ENCODE measurements at regions not wholly inside any gene's neighbourhood (a gene's known extent, or its start where the extent isn't known, plus 50 kb on each side); places are given as distances from the start of the nearest gene placed in this dataset.

- Histone ChIP-seq H3K4me3 (ENCODE audit: low read length in 2 of 2) (no peak overlapping the region), H3K9me3 (ENCODE audit: control insufficient read depth in 2 of 2, low read length in 2 of 2) (no peaks in the 10 kb centered on the region), H3K27me3 (ENCODE audit: control insufficient read depth in 2 of 2, insufficient read depth in 2 of 2, low read length in 2 of 2) (peaks cover 0 to 4% of the 10 kb centered on the region in 2 donors), H3K9ac (ENCODE audit: low read depth in 1 of 2, low read length in 2 of 2) (no peak overlapping the region), H3K36me3 (ENCODE audit: control insufficient read depth in 2 of 2, insufficient read depth in 2 of 2, low read length in 2 of 2) (no peaks in the 10 kb centered on the region), H3K27ac (ENCODE audit: low read depth in 2 of 2, low read length in 2 of 2) (no peak overlapping the region), H3K4me1 (ENCODE audit: control insufficient read depth in 2 of 2, insufficient read depth in 2 of 2, low read length in 2 of 2) (no peaks in the 10 kb centered on the region)
Measured at GRCh38 chr4:27094224-27094623, 233.6 kb downstream of the STIM2 start.

- peaks cover 0 to 3% of the 10 kb centered on the region in 2 donors for H3K27me3 ChIP-seq (ENCODE audit: control insufficient read depth in 2 of 2, insufficient read depth in 2 of 2, low read length in 2 of 2)
- H3K4me3 ChIP-seq (ENCODE audit: low read length in 2 of 2): no peak overlapping the region
- no peaks in the 10 kb centered on the region for H3K9me3 ChIP-seq (ENCODE audit: control insufficient read depth in 2 of 2, low read length in 2 of 2)
- no peaks in the 10 kb centered on the region for H3K4me1 ChIP-seq (ENCODE audit: control insufficient read depth in 2 of 2, insufficient read depth in 2 of 2, low read length in 2 of 2)
- no peak overlapping the region for H3K9ac ChIP-seq (ENCODE audit: low read depth in 1 of 2, low read length in 2 of 2)
- H3K27ac ChIP-seq (ENCODE audit: low read depth in 2 of 2, low read length in 2 of 2): no peak overlapping the region
- no peaks in the 10 kb centered on the region for H3K36me3 ChIP-seq (ENCODE audit: control insufficient read depth in 2 of 2, insufficient read depth in 2 of 2, low read length in 2 of 2)
Measured at GRCh38 chr4:27094783-27095182, 234.1 kb downstream of the STIM2 start.

GRCh38 chr4:27096142-27096824 lies 235.6 kb downstream of the STIM2 start:
- Histone ChIP-seq H3K36me3 (ENCODE audit: control insufficient read depth in 2 of 2, insufficient read depth in 2 of 2, low read length in 2 of 2) (no peaks in the 10 kb centered on the region), H3K27me3 (ENCODE audit: control insufficient read depth in 2 of 2, insufficient read depth in 2 of 2, low read length in 2 of 2) (no peaks in the 10 kb centered on the region), H3K4me1 (ENCODE audit: control insufficient read depth in 2 of 2, insufficient read depth in 2 of 2, low read length in 2 of 2) (no peaks in the 10 kb centered on the region), H3K9me3 (ENCODE audit: control insufficient read depth in 2 of 2, low read length in 2 of 2) (no peaks in the 10 kb centered on the region), H3K4me3 (ENCODE audit: low read length in 2 of 2) (no peak overlapping the region), H3K9ac (ENCODE audit: low read depth in 1 of 2, low read length in 2 of 2) (no peak overlapping the region), H3K27ac (ENCODE audit: low read depth in 2 of 2, low read length in 2 of 2) (no peak overlapping the region)

DNA sequence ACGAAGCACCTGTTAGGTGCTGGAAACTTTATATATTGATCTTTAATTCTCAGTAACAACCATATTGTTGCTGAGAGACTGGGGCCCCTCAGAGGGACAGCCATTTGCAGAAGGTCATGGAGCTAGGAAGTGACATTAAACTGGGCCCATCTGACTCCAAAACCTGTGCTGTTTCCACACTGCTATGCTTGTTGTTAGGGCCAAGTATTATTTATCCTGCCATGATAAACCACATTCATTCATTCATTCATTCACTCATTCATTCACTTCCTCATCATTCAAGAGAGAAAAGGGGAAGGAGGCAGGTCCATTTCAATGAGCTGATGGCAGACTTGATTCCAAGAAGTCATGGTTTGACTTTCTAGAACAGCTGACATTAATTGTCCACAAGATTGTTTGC lies 237.4 kb downstream of the STIM2 start:
- Histone ChIP-seq H3K27ac (ENCODE audit: low read depth in 2 of 2, low read length in 2 of 2) (no peak overlapping the region), H3K9me3 (ENCODE audit: control insufficient read depth in 2 of 2, low read length in 2 of 2) (no peaks in the 10 kb centered on the region)

GRCh38 chr4:27100713-27101112 lies 240.1 kb downstream of the STIM2 start:
- H3K4me1 ChIP-seq (ENCODE audit: control insufficient read depth in 2 of 2, insufficient read depth in 2 of 2, low read length in 2 of 2): peaks cover 0 to 2% of the 10 kb centered on the region in 2 donors
- no peaks in the 10 kb centered on the region for H3K36me3 ChIP-seq (ENCODE audit: control insufficient read depth in 2 of 2, insufficient read depth in 2 of 2, low read length in 2 of 2)
- H3K4me3 ChIP-seq (ENCODE audit: low read length in 2 of 2): no peak overlapping the region
- H3K27me3 ChIP-seq (ENCODE audit: control insufficient read depth in 2 of 2, insufficient read depth in 2 of 2, low read length in 2 of 2): no peaks in the 10 kb centered on the region
- no peaks in the 10 kb centered on the region for H3K9me3 ChIP-seq (ENCODE audit: control insufficient read depth in 2 of 2, low read length in 2 of 2)
- no peak overlapping the region for H3K9ac ChIP-seq (ENCODE audit: low read depth in 1 of 2, low read length in 2 of 2)
- H3K27ac ChIP-seq (ENCODE audit: low read depth in 2 of 2, low read length in 2 of 2): no peak overlapping the region

More for the DNA sequence above, 237.4 kb downstream of the STIM2 start:
- no peak overlapping the region for H3K4me3 ChIP-seq (ENCODE audit: low read length in 2 of 2)
- H3K4me1 ChIP-seq (ENCODE audit: control insufficient read depth in 2 of 2, insufficient read depth in 2 of 2, low read length in 2 of 2): peaks cover 0 to 2% of the 10 kb centered on the region in 2 donors
- no peaks in the 10 kb centered on the region for H3K27me3 ChIP-seq (ENCODE audit: control insufficient read depth in 2 of 2, insufficient read depth in 2 of 2, low read length in 2 of 2)
- no peaks in the 10 kb centered on the region for H3K36me3 ChIP-seq (ENCODE audit: control insufficient read depth in 2 of 2, insufficient read depth in 2 of 2, low read length in 2 of 2)
- H3K9ac ChIP-seq (ENCODE audit: low read depth in 1 of 2, low read length in 2 of 2): no peak overlapping the region

- Histone ChIP-seq H3K27me3 (ENCODE audit: control insufficient read depth in 2 of 2, insufficient read depth in 2 of 2, low read length in 2 of 2) (no peaks in the 10 kb centered on the region), H3K9me3 (ENCODE audit: control insufficient read depth in 2 of 2, low read length in 2 of 2) (no peaks in the 10 kb centered on the region), H3K4me1 (ENCODE audit: control insufficient read depth in 2 of 2, insufficient read depth in 2 of 2, low read length in 2 of 2) (peaks cover 0 to 2% of the 10 kb centered on the region in 2 donors), H3K36me3 (ENCODE audit: control insufficient read depth in 2 of 2, insufficient read depth in 2 of 2, low read length in 2 of 2) (no peaks in the 10 kb centered on the region), H3K9ac (ENCODE audit: low read depth in 1 of 2, low read length in 2 of 2) (no peak overlapping the region), H3K4me3 (ENCODE audit: low read length in 2 of 2) (no peak overlapping the region), H3K27ac (ENCODE audit: low read depth in 2 of 2, low read length in 2 of 2) (no peak overlapping the region)
Measured at GRCh38 chr4:27101126-27101525, 240.5 kb downstream of the STIM2 start.

DNA sequence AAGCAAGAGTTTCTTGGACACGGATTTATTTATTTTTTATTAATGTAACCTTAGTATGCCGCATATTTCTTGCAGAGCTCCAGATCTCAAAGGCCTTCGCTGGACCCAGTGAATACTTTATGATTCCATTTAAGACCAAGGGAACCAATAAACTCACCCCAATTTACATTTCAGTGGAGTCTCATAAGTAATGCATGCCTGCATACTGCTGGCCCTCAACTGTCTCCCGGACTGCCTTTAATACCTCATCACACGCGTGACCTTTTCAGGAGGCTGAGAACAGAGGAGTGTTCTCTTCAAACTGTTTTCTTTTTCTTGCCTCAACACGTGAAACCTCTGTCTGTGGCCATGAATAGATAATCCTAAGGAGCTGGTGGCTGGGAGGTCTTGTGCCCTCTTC lies 240.9 kb downstream of the STIM2 start:
- H3K9me3 ChIP-seq (ENCODE audit: control insufficient read depth in 2 of 2, low read length in 2 of 2): no peaks in the 10 kb centered on the region
- H3K9ac ChIP-seq (ENCODE audit: low read depth in 1 of 2, low read length in 2 of 2): no peak overlapping the region
- no peak overlapping the region for H3K4me3 ChIP-seq (ENCODE audit: low read length in 2 of 2)
- H3K27ac ChIP-seq (ENCODE audit: low read depth in 2 of 2, low read length in 2 of 2): no peak overlapping the region
- H3K4me1 ChIP-seq (ENCODE audit: control insufficient read depth in 2 of 2, insufficient read depth in 2 of 2, low read length in 2 of 2): peaks cover 0 to 2% of the 10 kb centered on the region in 2 donors
- no peaks in the 10 kb centered on the region for H3K27me3 ChIP-seq (ENCODE audit: control insufficient read depth in 2 of 2, insufficient read depth in 2 of 2, low read length in 2 of 2)
- H3K36me3 ChIP-seq (ENCODE audit: control insufficient read depth in 2 of 2, insufficient read depth in 2 of 2, low read length in 2 of 2): no peaks in the 10 kb centered on the region

DNA sequence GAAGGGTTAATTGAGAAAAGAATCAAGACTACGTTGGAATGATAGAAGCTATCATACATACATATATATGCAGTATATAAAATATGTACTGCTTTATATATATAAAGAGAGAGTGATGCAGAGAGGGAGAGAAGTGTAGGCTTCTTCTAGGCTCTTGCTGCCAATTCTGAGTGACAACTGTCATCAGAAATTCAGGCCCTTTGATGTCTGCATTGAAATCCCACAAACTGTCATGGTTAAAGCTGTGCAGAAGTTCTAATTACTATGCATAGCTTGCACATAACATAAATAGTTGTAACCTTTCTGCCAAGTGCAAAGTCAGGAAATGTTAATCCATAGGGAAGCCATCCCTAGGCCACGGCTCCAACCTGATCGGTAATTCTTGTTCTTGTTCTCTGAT lies 251.0 kb downstream of the STIM2 start:
- no peak overlapping the region for H3K9ac ChIP-seq (ENCODE audit: low read depth in 1 of 2, low read length in 2 of 2)
- H3K4me1 ChIP-seq (ENCODE audit: control insufficient read depth in 2 of 2, insufficient read depth in 2 of 2, low read length in 2 of 2): no peaks in the 10 kb centered on the region
- no peak overlapping the region for H3K4me3 ChIP-seq (ENCODE audit: low read length in 2 of 2)
- no peaks in the 10 kb centered on the region for H3K27me3 ChIP-seq (ENCODE audit: control insufficient read depth in 2 of 2, insufficient read depth in 2 of 2, low read length in 2 of 2)
- no peaks in the 10 kb centered on the region for H3K36me3 ChIP-seq (ENCODE audit: control insufficient read depth in 2 of 2, insufficient read depth in 2 of 2, low read length in 2 of 2)
- no peaks in the 10 kb centered on the region for H3K9me3 ChIP-seq (ENCODE audit: control insufficient read depth in 2 of 2, low read length in 2 of 2)
- H3K27ac ChIP-seq (ENCODE audit: low read depth in 2 of 2, low read length in 2 of 2): no peak overlapping the region

- H3K9ac ChIP-seq (ENCODE audit: low read depth in 1 of 2, low read length in 2 of 2): no peak overlapping the region
- no peaks in the 10 kb centered on the region for H3K4me1 ChIP-seq (ENCODE audit: control insufficient read depth in 2 of 2, insufficient read depth in 2 of 2, low read length in 2 of 2)
- H3K9me3 ChIP-seq (ENCODE audit: control insufficient read depth in 2 of 2, low read length in 2 of 2): no peaks in the 10 kb centered on the region
- H3K27ac ChIP-seq (ENCODE audit: low read depth in 2 of 2, low read length in 2 of 2): no peak overlapping the region
- H3K4me3 ChIP-seq (ENCODE audit: low read length in 2 of 2): no peak overlapping the region
- no peaks in the 10 kb centered on the region for H3K27me3 ChIP-seq (ENCODE audit: control insufficient read depth in 2 of 2, insufficient read depth in 2 of 2, low read length in 2 of 2)
- no peaks in the 10 kb centered on the region for H3K36me3 ChIP-seq (ENCODE audit: control insufficient read depth in 2 of 2, insufficient read depth in 2 of 2, low read length in 2 of 2)
Measured at GRCh38 chr4:27112587-27112986, 251.9 kb downstream of the STIM2 start.

DNA sequence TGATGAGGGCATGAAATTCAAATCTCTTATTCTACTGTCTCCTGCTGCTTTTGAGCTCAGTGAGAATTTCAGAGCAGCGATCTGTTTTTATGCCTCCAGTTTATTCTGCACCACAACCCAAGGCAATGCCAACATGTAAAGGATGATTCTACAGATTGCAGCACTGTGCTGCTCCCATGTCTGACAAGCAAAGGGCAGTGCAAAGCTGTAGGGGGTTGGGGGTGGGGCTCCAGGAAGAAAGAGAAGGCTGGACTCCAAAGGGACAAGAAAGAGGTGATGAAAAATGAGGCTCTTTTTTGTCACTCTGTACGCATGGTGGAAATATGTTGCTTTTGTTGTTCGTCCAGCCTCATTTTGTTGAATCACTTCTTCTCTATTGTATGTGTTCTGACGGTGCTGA lies 254.6 kb downstream of the STIM2 start:
- Histone ChIP-seq H3K27me3 (ENCODE audit: control insufficient read depth in 2 of 2, insufficient read depth in 2 of 2, low read length in 2 of 2) (no peaks in the 10 kb centered on the region), H3K36me3 (ENCODE audit: control insufficient read depth in 2 of 2, insufficient read depth in 2 of 2, low read length in 2 of 2) (no peaks in the 10 kb centered on the region), H3K9me3 (ENCODE audit: control insufficient read depth in 2 of 2, low read length in 2 of 2) (no peaks in the 10 kb centered on the region), H3K9ac (ENCODE audit: low read depth in 1 of 2, low read length in 2 of 2) (no peak overlapping the region), H3K27ac (ENCODE audit: low read depth in 2 of 2, low read length in 2 of 2) (no peak overlapping the region), H3K4me3 (ENCODE audit: low read length in 2 of 2) (no peak overlapping the region), H3K4me1 (ENCODE audit: control insufficient read depth in 2 of 2, insufficient read depth in 2 of 2, low read length in 2 of 2) (no peaks in the 10 kb centered on the region)

All from mucosa of rectum (tissue), 2 donors.